Adipocyte (in vitro differentiated cells): ENCODE measurements at regions not wholly inside any gene's neighbourhood (a gene's known extent, or its start where the extent isn't known, plus 50 kb on each side); places are given as distances from the start of the nearest gene placed in this dataset.
"Not testable (repeated sequence)": the region's sequence is repeated elsewhere in the genome, so short reads cannot be mapped to it uniquely, and the experiment has no call there.

Source experiments
- DNase-seq: peaks from one replicate; pipeline ENCODE4 v3.0.0-alpha.2; 2015; ENCODE audit warnings: low read depth
- H3K27me3 ChIP-seq: replicated peaks from 2 replicates; pipeline ENCODE4 v1.7.0; 2013; ENCODE audit warnings: mild to moderate bottlenecking, low read length, moderate library complexity; ENCODE audit not compliant: control insufficient read depth, insufficient read depth
- H3K36me3 ChIP-seq: 2 replicates; pipeline ENCODE4 v1.7.0; 2013; ENCODE audit warnings: low read length, mild to moderate bottlenecking, moderate library complexity; ENCODE audit not compliant: control insufficient read depth, insufficient read depth, severe bottlenecking
- H3K4me1 ChIP-seq: 2 replicates; pipeline ENCODE4 v1.7.0; 2013; ENCODE audit warnings: mild to moderate bottlenecking, low read length, moderate library complexity; ENCODE audit not compliant: control insufficient read depth, insufficient read depth
- H3K4me3 ChIP-seq: 2 replicates; pipeline ENCODE4 v1.7.0; 2013; ENCODE audit warnings: mild to moderate bottlenecking, low read length, moderate library complexity
- H3K9ac ChIP-seq: 2 replicates; pipeline ENCODE4 v1.7.0; 2013; ENCODE audit warnings: mild to moderate bottlenecking, low read length, moderate library complexity
- H3K9me3 ChIP-seq: 2 replicates; pipeline ENCODE4 v1.7.0; 2013; ENCODE audit warnings: mild to moderate bottlenecking, low read length, moderate library complexity; ENCODE audit not compliant: control insufficient read depth

GRCh38 chr2:2655453-2656114 lies 324.5 kb upstream of the MYT1L start:
- H3K4me3 ChIP-seq: no peak overlapping the region
- H3K9me3 ChIP-seq: no peaks in the 10 kb centered on the region
- no peak for DNase-seq
- no peaks in the 10 kb centered on the region for H3K4me1 ChIP-seq
- H3K36me3 ChIP-seq: no peaks in the 10 kb centered on the region
- H3K27me3 ChIP-seq: peaks cover 34% of the 10 kb centered on the region
- H3K9ac ChIP-seq: no peak overlapping the region

GRCh38 chr2:2653231-2653630 lies 322.2 kb upstream of the MYT1L start:
- Histone ChIP-seq H3K9ac (no peak overlapping the region), H3K9me3 (no peaks in the 10 kb centered on the region), H3K4me3 (no peak overlapping the region), H3K4me1 (no peaks in the 10 kb centered on the region), H3K27me3 (peaks cover 34% of the 10 kb centered on the region), H3K36me3 (no peaks in the 10 kb centered on the region)
- no peak for DNase-seq

GRCh38 chr2:2650608-2651375 lies 319.7 kb upstream of the MYT1L start:
- Histone ChIP-seq H3K4me1 (no peaks in the 10 kb centered on the region), H3K9ac (no peak overlapping the region), H3K27me3 (peaks cover 25% of the 10 kb centered on the region), H3K4me3 (no peak overlapping the region), H3K9me3 (no peaks in the 10 kb centered on the region), H3K36me3 (no peaks in the 10 kb centered on the region)
- DNase-seq: no peak

GRCh38 chr2:2649109-2650072 lies 318.3 kb upstream of the MYT1L start:
- no peak overlapping the region for H3K9ac ChIP-seq
- no peaks in the 10 kb centered on the region for H3K36me3 ChIP-seq
- no peaks in the 10 kb centered on the region for H3K9me3 ChIP-seq
- no peak overlapping the region for H3K4me3 ChIP-seq
- H3K27me3 ChIP-seq: peaks cover 16% of the 10 kb centered on the region
- no peak for DNase-seq
- no peaks in the 10 kb centered on the region for H3K4me1 ChIP-seq

- DNase-seq: no peak
- Histone ChIP-seq H3K9me3 (no peaks in the 10 kb centered on the region), H3K36me3 (no peaks in the 10 kb centered on the region), H3K9ac (no peak overlapping the region), H3K27me3 (peaks cover 6% of the 10 kb centered on the region), H3K4me1 (no peaks in the 10 kb centered on the region), H3K4me3 (no peak overlapping the region)
Measured at GRCh38 chr2:2648094-2648493, 317.0 kb upstream of the MYT1L start.

GRCh38 chr2:2647141-2647541 lies 316.1 kb upstream of the MYT1L start:
- no peaks in the 10 kb centered on the region for H3K9me3 ChIP-seq
- no peaks in the 10 kb centered on the region for H3K4me1 ChIP-seq
- H3K27me3 ChIP-seq: peaks cover 5% of the 10 kb centered on the region
- no peak overlapping the region for H3K9ac ChIP-seq
- no peak overlapping the region for H3K4me3 ChIP-seq
- no peak for DNase-seq
- H3K36me3 ChIP-seq: no peaks in the 10 kb centered on the region

- Histone ChIP-seq H3K4me1 (no peaks in the 10 kb centered on the region), H3K9ac (no peak overlapping the region), H3K36me3 (no peaks in the 10 kb centered on the region), H3K9me3 (no peaks in the 10 kb centered on the region), H3K4me3 (no peak overlapping the region), H3K27me3 (peaks cover 5% of the 10 kb centered on the region)
- DNase-seq: no peak
Measured at GRCh38 chr2:2646433-2647051, 315.5 kb upstream of the MYT1L start.

- H3K36me3 ChIP-seq: no peaks in the 10 kb centered on the region
- no peak for DNase-seq
- peaks cover 5% of the 10 kb centered on the region for H3K27me3 ChIP-seq
- no peaks in the 10 kb centered on the region for H3K4me1 ChIP-seq
- no peaks in the 10 kb centered on the region for H3K9me3 ChIP-seq
- H3K4me3 ChIP-seq: no peak overlapping the region
- H3K9ac ChIP-seq: no peak overlapping the region
Measured at GRCh38 chr2:2645162-2645855, 314.2 kb upstream of the MYT1L start.

GRCh38 chr2:2644751-2645150 lies 313.7 kb upstream of the MYT1L start:
- not testable (repeated sequence) for H3K27me3 ChIP-seq, H3K36me3 ChIP-seq, H3K4me3 ChIP-seq, H3K4me1 ChIP-seq, DNase-seq, H3K9ac ChIP-seq, H3K9me3 ChIP-seq

GRCh38 chr2:2644040-2644439 lies 313.0 kb upstream of the MYT1L start:
- no peak overlapping the region for H3K9ac ChIP-seq
- no peaks in the 10 kb centered on the region for H3K4me1 ChIP-seq
- no peaks in the 10 kb centered on the region for H3K36me3 ChIP-seq
- DNase-seq: no peak
- H3K9me3 ChIP-seq: no peaks in the 10 kb centered on the region
- peaks cover 2% of the 10 kb centered on the region for H3K27me3 ChIP-seq
- no peak overlapping the region for H3K4me3 ChIP-seq
